ENCODE measurements at regions not wholly inside any gene's neighbourhood (a gene's known extent, or its start where the extent isn't known, plus 50 kb on each side); places are given as distances from the start of the nearest gene placed in this dataset.

GRCh38 chr14:41972531-41972930, 365.9 kb downstream of the LRFN5 start:
- TF ChIP-seq POLR2A (IDR thresholded peaks at IDR 0.05) (no peak), POLR2AphosphoS5 (IDR thresholded peaks at IDR 0.05) (no peak)
